Sigmoid colon (tissue), 6 donors: ENCODE measurements at regions not wholly inside any gene's neighbourhood (a gene's known extent, or its start where the extent isn't known, plus 50 kb on each side); places are given as distances from the start of the nearest gene placed in this dataset.

Experiments
- DNase-seq: peaks from one replicate; pipeline ENCODE4 v3.0.0-alpha.2; 2019
- H3K27ac ChIP-seq, 4 donors: fragments of 200-600 bp; sonication (generic); one replicate each; pipeline ENCODE4 v1.5.1; 2016 to 2019; ENCODE audit warnings: mild to moderate bottlenecking in 1 of 4
- H3K27me3 ChIP-seq, 3 donors: fragments of 200-600 bp; sonication (generic); one replicate each; pipeline ENCODE4 v1.5.1; 2019; ENCODE audit warnings: mild to moderate bottlenecking in 1 of 3
- H3K36me3 ChIP-seq, 4 donors: fragments of 200-600 bp; sonication (generic); one replicate each; pipeline ENCODE4 v1.5.1; 2016 to 2019
- H3K4me1 ChIP-seq, 4 donors: fragments of 200-600 bp; sonication (generic); one replicate each; pipeline ENCODE4 v1.5.1; 2017 to 2019
- H3K4me3 ChIP-seq, 4 donors: fragments of 200-600 bp; sonication (generic); one replicate each; pipeline ENCODE4 v1.5.1; 2017 to 2019; ENCODE audit warnings: mild to moderate bottlenecking in 2 of 4, moderate library complexity in 1 of 4
- H3K9me3 ChIP-seq, 4 donors: fragments of 200-600 bp in 3 of 4; sonication (generic) in 3 of 4; one replicate each; pipeline versions ENCODE4 v1.5.1 to v1.6.1; 2013 to 2019
- EP300 ChIP-seq, 4 donors: sonication (generic); formaldehyde crosslinking; IDR thresholded peaks; one replicate each; pipeline ENCODE4 v1.6.1; 2017; ENCODE audit warnings: antibody characterized with exemption in 4 of 4
- POLR2A ChIP-seq, 2 donors: fragments of 450-650 bp; IDR thresholded peaks; one replicate each; pipeline ENCODE4 v1.6.1; 2016; ENCODE audit warnings: antibody characterized with exemption in 2 of 2, mild to moderate bottlenecking in 2 of 2, moderate library complexity in 2 of 2
- POLR2AphosphoS5 ChIP-seq, 4 donors: sonication (generic); formaldehyde crosslinking; IDR thresholded peaks; one replicate each; pipeline ENCODE4 v1.6.1; 2017; ENCODE audit warnings: antibody characterized with exemption in 4 of 4
- WGBS, 2 donors: extraction: QIAGEN DNeasy Blood & Tissue Kit; methylation state at CpG; one replicate each; pipeline ENCODE4 v1.1.7; 2013; 5-methylcytosine and 5-hydroxymethylcytosine counted together
- intact Hi-C: fragments of 100-400 bp; cut with DNase I; formaldehyde crosslinking; loops from one replicate; pipeline ENCODE4 v1.15.1; 2023
- TF ChIP-seq, protein P1 (sequence below), 4 experiments: fragments of 450-650 bp in 3 of 4; fragments of 200-600 bp in 1 of 4; IDR thresholded peaks; one replicate each; pipeline ENCODE4 v1.5.1; 2016 to 2019; ENCODE audit warnings: antibody characterized with exemption in 4 of 4, mild to moderate bottlenecking in 3 of 4, moderate library complexity in 2 of 4
- donor health status: healthy with polysubstance abuse.
- donor health status: healthy.

GRCh38 chr14:87783071-87783470 is 209.9 kb downstream of the GALC start:
- H3K9me3 ChIP-seq = peaks cover 0 to 4% (median 1%) of the 10 kb centered on the region in 4 donors
- H3K27ac ChIP-seq = no peak overlapping the region
- TF ChIP-seq EP300 (IDR thresholded peaks at IDR 0.05) = no peak
- no peak for TF ChIP-seq POLR2A (IDR thresholded peaks at IDR 0.05)
- WGBS, 2 donors = 79 to 84% methylated on average over 2 of the region's 2 CpGs
- H3K4me1 ChIP-seq = no peaks in the 10 kb centered on the region
- no peak overlapping the region for H3K4me3 ChIP-seq
- H3K36me3 ChIP-seq = no peaks in the 10 kb centered on the region
- DNase-seq = no peak
- no peaks in the 10 kb centered on the region for H3K27me3 ChIP-seq
- intact Hi-C loops = no loop called here

GRCh38 chr14:87772854-87773253 is 220.1 kb downstream of the GALC start:
- intact Hi-C loops = no loop called here
- no peaks in the 10 kb centered on the region for H3K4me1 ChIP-seq
- no peaks in the 10 kb centered on the region for H3K27me3 ChIP-seq
- H3K9me3 ChIP-seq = no peaks in the 10 kb centered on the region
- H3K27ac ChIP-seq = no peak overlapping the region
- no peaks in the 10 kb centered on the region for H3K36me3 ChIP-seq
- no peak for TF ChIP-seq POLR2AphosphoS5 (IDR thresholded peaks at IDR 0.05)
- no peak for TF ChIP-seq POLR2A (IDR thresholded peaks at IDR 0.05)
- 68 to 73% methylated on average over 7 of the region's 7 CpGs for WGBS, 2 donors
- no peak for DNase-seq
- H3K4me3 ChIP-seq = no peak overlapping the region

GRCh38 chr14:87767567-87767901 is 225.4 kb downstream of the GALC start:
- WGBS, 2 donors = 69 to 84% methylated on average over 2 of the region's 2 CpGs
- no peak for DNase-seq
- no peak for TF ChIP-seq POLR2A (IDR thresholded peaks at IDR 0.05)
- TF ChIP-seq, protein P1, sequence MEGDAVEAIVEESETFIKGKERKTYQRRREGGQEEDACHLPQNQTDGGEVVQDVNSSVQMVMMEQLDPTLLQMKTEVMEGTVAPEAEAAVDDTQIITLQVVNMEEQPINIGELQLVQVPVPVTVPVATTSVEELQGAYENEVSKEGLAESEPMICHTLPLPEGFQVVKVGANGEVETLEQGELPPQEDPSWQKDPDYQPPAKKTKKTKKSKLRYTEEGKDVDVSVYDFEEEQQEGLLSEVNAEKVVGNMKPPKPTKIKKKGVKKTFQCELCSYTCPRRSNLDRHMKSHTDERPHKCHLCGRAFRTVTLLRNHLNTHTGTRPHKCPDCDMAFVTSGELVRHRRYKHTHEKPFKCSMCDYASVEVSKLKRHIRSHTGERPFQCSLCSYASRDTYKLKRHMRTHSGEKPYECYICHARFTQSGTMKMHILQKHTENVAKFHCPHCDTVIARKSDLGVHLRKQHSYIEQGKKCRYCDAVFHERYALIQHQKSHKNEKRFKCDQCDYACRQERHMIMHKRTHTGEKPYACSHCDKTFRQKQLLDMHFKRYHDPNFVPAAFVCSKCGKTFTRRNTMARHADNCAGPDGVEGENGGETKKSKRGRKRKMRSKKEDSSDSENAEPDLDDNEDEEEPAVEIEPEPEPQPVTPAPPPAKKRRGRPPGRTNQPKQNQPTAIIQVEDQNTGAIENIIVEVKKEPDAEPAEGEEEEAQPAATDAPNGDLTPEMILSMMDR (IDR thresholded peaks at IDR 0.05) = no peak
- no peak for TF ChIP-seq POLR2AphosphoS5 (IDR thresholded peaks at IDR 0.05)
- no peak for TF ChIP-seq EP300 (IDR thresholded peaks at IDR 0.05)
- Histone ChIP-seq H3K4me1 (no peaks in the 10 kb centered on the region), H3K27me3 (no peaks in the 10 kb centered on the region), H3K9me3 (peaks cover 0 to under 1% (median 0%) of the 10 kb centered on the region in 4 donors), H3K27ac (no peak overlapping the region), H3K36me3 (no peaks in the 10 kb centered on the region), H3K4me3 (no peak overlapping the region)
- intact Hi-C loops = no loop called here

DNA sequence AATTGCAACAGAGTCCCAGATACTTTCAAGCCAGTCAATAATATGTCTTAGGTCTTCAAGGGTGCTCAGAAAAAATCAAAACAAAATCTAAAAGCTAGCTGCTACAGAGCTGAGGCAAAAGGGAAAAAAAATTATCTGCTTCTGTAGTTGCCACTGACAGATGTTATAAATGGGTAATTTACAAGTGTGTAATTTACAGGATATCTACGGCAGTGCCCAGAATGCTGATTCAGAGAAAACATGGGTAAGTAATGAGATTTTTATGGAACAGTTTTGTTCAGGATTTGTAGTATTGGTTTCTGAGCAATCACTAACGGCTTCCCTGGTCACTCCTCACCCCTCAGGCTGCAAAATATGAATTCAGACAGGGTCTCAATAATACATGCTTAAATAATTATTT is 234.1 kb downstream of the GALC start:
- H3K4me3 ChIP-seq = no peak overlapping the region
- WGBS, 2 donors = 13 to 34% methylated on average over 2 of the region's 2 CpGs
- peaks cover 0 to 6% (median 1%) of the 10 kb centered on the region in 4 donors for H3K9me3 ChIP-seq
- H3K4me1 ChIP-seq = no peaks in the 10 kb centered on the region
- TF ChIP-seq EP300 (IDR thresholded peaks at IDR 0.05) (no peak), POLR2A (IDR thresholded peaks at IDR 0.05) (no peak), POLR2AphosphoS5 (IDR thresholded peaks at IDR 0.05) (no peak)
- TF ChIP-seq, protein P1 (IDR thresholded peaks at IDR 0.05) = no peak
- no peak overlapping the region for H3K27ac ChIP-seq
- no peaks in the 10 kb centered on the region for H3K36me3 ChIP-seq
- DNase-seq = no peak
- intact Hi-C loops = no loop called here
- H3K27me3 ChIP-seq = no peaks in the 10 kb centered on the region

- H3K9me3 ChIP-seq = peaks cover 0 to 2% (median 0%) of the 10 kb centered on the region in 4 donors
- no peak overlapping the region for H3K4me3 ChIP-seq
- WGBS, 2 donors = 77 to 78% methylated on average over 2 of the region's 2 CpGs
- intact Hi-C loops = no loop called here
- no peak for TF ChIP-seq POLR2AphosphoS5 (IDR thresholded peaks at IDR 0.05)
- TF ChIP-seq, protein P1 (IDR thresholded peaks at IDR 0.05) = no peak
- no peak for TF ChIP-seq EP300 (IDR thresholded peaks at IDR 0.05)
- no peak for TF ChIP-seq POLR2A (IDR thresholded peaks at IDR 0.05)
- H3K27ac ChIP-seq = no peak overlapping the region
- no peaks in the 10 kb centered on the region for H3K36me3 ChIP-seq
- no peaks in the 10 kb centered on the region for H3K27me3 ChIP-seq
- DNase-seq = no peak
- H3K4me1 ChIP-seq = no peaks in the 10 kb centered on the region
Measured at GRCh38 chr14:87756661-87757060, 236.3 kb downstream of the GALC start.

- WGBS, 2 donors = 82 to 87% methylated on average over 8 of the region's 8 CpGs
- no peaks in the 10 kb centered on the region for H3K4me1 ChIP-seq
- no peaks in the 10 kb centered on the region for H3K9me3 ChIP-seq
- H3K36me3 ChIP-seq = no peaks in the 10 kb centered on the region
- H3K27me3 ChIP-seq = no peaks in the 10 kb centered on the region
- H3K27ac ChIP-seq = no peak overlapping the region
- intact Hi-C loops = no loop called here
- H3K4me3 ChIP-seq = no peak overlapping the region
- TF ChIP-seq POLR2A (IDR thresholded peaks at IDR 0.05) (no peak), POLR2AphosphoS5 (IDR thresholded peaks at IDR 0.05) (no peak), EP300 (IDR thresholded peaks at IDR 0.05) (no peak)
- TF ChIP-seq, protein P1 (IDR thresholded peaks at IDR 0.05) = no peak
- DNase-seq = no peak
Measured at GRCh38 chr14:87754520-87755223, 238.3 kb downstream of the GALC start.
